Body of pancreas (tissue), 4 donors: ENCODE measurements at regions not wholly inside any gene's neighbourhood (a gene's known extent, or its start where the extent isn't known, plus 50 kb on each side); places are given as distances from the start of the nearest gene placed in this dataset.

Experiments used
- POLR2A ChIP-seq, 3 donors: fragments of 450-650 bp; IDR thresholded peaks; one replicate each; pipeline ENCODE4 v1.6.1; 2016; ENCODE audit warnings: antibody characterized with exemption in 3 of 3, mild to moderate bottlenecking in 2 of 3
- TF ChIP-seq, protein P1 (sequence below), 7 experiments: fragments of 450-650 bp in 4 of 7; fragments of 200-600 bp in 3 of 7; sonication (generic) in 3 of 7; IDR thresholded peaks; one replicate each; pipeline ENCODE4 v1.5.1; 2016 to 2019; ENCODE audit warnings: antibody characterized with exemption in 7 of 7

GRCh38 chr18:47418746-47419145, 167.3 kb upstream of the SKOR2 start:
- no peak for TF ChIP-seq POLR2A (IDR thresholded peaks at IDR 0.05)
- TF ChIP-seq, protein P1, sequence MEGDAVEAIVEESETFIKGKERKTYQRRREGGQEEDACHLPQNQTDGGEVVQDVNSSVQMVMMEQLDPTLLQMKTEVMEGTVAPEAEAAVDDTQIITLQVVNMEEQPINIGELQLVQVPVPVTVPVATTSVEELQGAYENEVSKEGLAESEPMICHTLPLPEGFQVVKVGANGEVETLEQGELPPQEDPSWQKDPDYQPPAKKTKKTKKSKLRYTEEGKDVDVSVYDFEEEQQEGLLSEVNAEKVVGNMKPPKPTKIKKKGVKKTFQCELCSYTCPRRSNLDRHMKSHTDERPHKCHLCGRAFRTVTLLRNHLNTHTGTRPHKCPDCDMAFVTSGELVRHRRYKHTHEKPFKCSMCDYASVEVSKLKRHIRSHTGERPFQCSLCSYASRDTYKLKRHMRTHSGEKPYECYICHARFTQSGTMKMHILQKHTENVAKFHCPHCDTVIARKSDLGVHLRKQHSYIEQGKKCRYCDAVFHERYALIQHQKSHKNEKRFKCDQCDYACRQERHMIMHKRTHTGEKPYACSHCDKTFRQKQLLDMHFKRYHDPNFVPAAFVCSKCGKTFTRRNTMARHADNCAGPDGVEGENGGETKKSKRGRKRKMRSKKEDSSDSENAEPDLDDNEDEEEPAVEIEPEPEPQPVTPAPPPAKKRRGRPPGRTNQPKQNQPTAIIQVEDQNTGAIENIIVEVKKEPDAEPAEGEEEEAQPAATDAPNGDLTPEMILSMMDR (IDR thresholded peaks at IDR 0.05), result no peak
